A549 (cell line): ENCODE measurements at regions not wholly inside any gene's neighbourhood (a gene's known extent, or its start where the extent isn't known, plus 50 kb on each side); places are given as distances from the start of the nearest gene placed in this dataset.
A peak's percentile ranks its signal among the peaks of the same experiment; 100 is the strongest.

Experiments
- ATAC-seq, 2 experiments: fragments of 200-7000 bp in 1 of 2; fragments of >200 bp in 1 of 2; cut with Nextera tagmentation in 1 of 2; cut with Tn5 transposase in 1 of 2; 3 replicates each; pipeline versions ENCODE4 v1.8.0 to v1.9.1; 2018 to 2020; ENCODE audit warnings: mild to moderate bottlenecking in 1 of 2, moderate library complexity in 1 of 2
- CTCF ChIA-PET: fragments of 300-600 bp; sonication (Branson Sonifier 250); formaldehyde crosslinking; extraction: SDS; loops from one replicate; lab custom pipeline; 2021; ENCODE audit warnings: antibody characterized with exemption, inconsistent platforms; lab: Yijun Ruan, JAX
- POLR2A ChIA-PET: fragments of 350-600 bp; formaldehyde crosslinking; extraction: SDS; loops from one replicate; lab custom pipeline; 2021; ENCODE audit warnings: antibody characterized with exemption, inconsistent platforms; lab: Yijun Ruan, JAX
- DNase-seq, 2 experiments: peaks; one replicate each; pipeline versions ENCODE4 v3.0.0 to v3.0.0-alpha.2; 2011 to 2016; ENCODE audit warnings: low read depth in 1 of 2, low spot score in 1 of 2
- FAIRE-seq: peaks from 2 replicates; lab custom pipeline; 2011; peaks lifted over from hg19 to GRCh38; lab: Jason Lieb, UNC
- H3K27ac ChIP-seq, 2 experiments: fragments of >200 bp; sonication (Bioruptor Twin); formaldehyde crosslinking; 3 replicates each; pipeline ENCODE4 v1.5.1; 2016 to 2017
- H3K4me1 ChIP-seq: fragments of >200 bp; sonication (Bioruptor Twin); formaldehyde crosslinking; 3 replicates; pipeline ENCODE4 v1.6.1; 2016
- H3K4me2 ChIP-seq: fragments of >200 bp; sonication (Bioruptor Twin); formaldehyde crosslinking; 3 replicates; pipeline ENCODE4 v1.6.1; 2016
- H3K4me3 ChIP-seq: fragments of >200 bp; sonication (Bioruptor Twin); formaldehyde crosslinking; 3 replicates; pipeline ENCODE4 v1.5.1; 2016
- H3K9me3 ChIP-seq: fragments of >200 bp; sonication (Bioruptor Twin); formaldehyde crosslinking; 3 replicates; pipeline ENCODE4 v1.6.1; 2016
- BHLHE40 ChIP-seq: IDR thresholded peaks from 2 replicates; pipeline ENCODE4 v1.6.1; 2012; ENCODE audit warnings: low read depth, low read length, inconsistent platforms
- CBX2 ChIP-seq: fragments of 200-600 bp; sonication (generic); IDR thresholded peaks from 2 replicates; pipeline ENCODE4 v1.6.1; 2016; ENCODE audit warnings: low read depth, mild to moderate bottlenecking, borderline replicate concordance
- CEBPB ChIP-seq, 2 experiments: fragments of >200 bp in 1 of 2; sonication (Bioruptor Twin) in 1 of 2; formaldehyde crosslinking in 1 of 2; IDR thresholded peaks; 2 replicates each; pipeline ENCODE4 v1.6.1; 2012 to 2016
- CHD2 ChIP-seq: fragments of 150-350 bp; IDR thresholded peaks from 2 replicates; pipeline ENCODE4 v1.6.1; 2014; ENCODE audit warnings: low read length; ENCODE audit not compliant: partially characterized antibody
- CHD4 ChIP-seq: fragments of 200-600 bp; sonication (generic); IDR thresholded peaks from 2 replicates; pipeline ENCODE4 v1.6.1; 2016; ENCODE audit warnings: antibody characterized with exemption, mild to moderate bottlenecking, borderline replicate concordance
- EHMT2 ChIP-seq: fragments of 200-600 bp; sonication (generic); IDR thresholded peaks from 2 replicates; pipeline ENCODE4 v1.6.1; 2016; ENCODE audit warnings: antibody characterized with exemption, low read depth, mild to moderate bottlenecking, moderate library complexity
- FOSL2 ChIP-seq, 2 experiments: fragments of 450-650 bp in 1 of 2; fragments of >200 bp in 1 of 2; sonication (Bioruptor Twin) in 1 of 2; formaldehyde crosslinking; IDR thresholded peaks; 2 replicates each; pipeline versions ENCODE4 v1.5.0 to v1.6.1; 2016 to 2020; ENCODE audit warnings: mild to moderate bottlenecking in 1 of 2, moderate library complexity in 1 of 2
- HES2 ChIP-seq: fragments of >200 bp; sonication (Bioruptor Twin); formaldehyde crosslinking; IDR thresholded peaks from 2 replicates; pipeline ENCODE4 v1.6.1; 2016
- JUN ChIP-seq, 2 experiments: fragments of >200 bp; sonication (Bioruptor Twin); formaldehyde crosslinking; IDR thresholded peaks; 2 replicates in 1 of 2; 3 replicates in 1 of 2; pipeline ENCODE4 v1.6.1; 2016 to 2017
- JUNB ChIP-seq: fragments of >200 bp; sonication (Bioruptor Twin); formaldehyde crosslinking; IDR thresholded peaks from 2 replicates; pipeline ENCODE4 v1.6.1; 2016
- KDM5A ChIP-seq: fragments of 200-600 bp; sonication (generic); IDR thresholded peaks from 2 replicates; pipeline ENCODE4 v1.6.1; 2016; ENCODE audit warnings: antibody characterized with exemption, mild to moderate bottlenecking
- MAX ChIP-seq: IDR thresholded peaks from 2 replicates; pipeline ENCODE4 v1.6.1; 2012
- NR3C1 ChIP-seq: fragments of >200 bp; sonication (Bioruptor Twin); formaldehyde crosslinking; IDR thresholded peaks from 3 replicates; pipeline ENCODE4 v1.6.1; 2017
- POLR2A ChIP-seq: IDR thresholded peaks from 2 replicates; pipeline ENCODE4 v1.6.1; 2012; ENCODE audit warnings: mild to moderate bottlenecking, low read length
- RAD21 ChIP-seq, 2 experiments: fragments of >200 bp in 1 of 2; sonication (Bioruptor Twin) in 1 of 2; formaldehyde crosslinking in 1 of 2; IDR thresholded peaks in 1 of 2; conservative IDR thresholded peaks in 1 of 2; 2 replicates in 1 of 2; 3 replicates in 1 of 2; pipeline ENCODE4 v1.6.1; 2012 to 2018; ENCODE audit warnings: inconsistent platforms in 1 of 2
- RARB ChIP-seq: fragments of 250-450 bp; sonication (Bioruptor Pico); IDR thresholded peaks from 2 replicates; pipeline ENCODE4 v1.8.0; 2021; ENCODE audit warnings: mild to moderate bottlenecking, moderate library complexity
- RFX5 ChIP-seq: fragments of 450-650 bp; IDR thresholded peaks from 2 replicates; pipeline ENCODE4 v1.7.1; 2014; ENCODE audit warnings: antibody characterized with exemption, mild to moderate bottlenecking, moderate library complexity
- SMC3 ChIP-seq: fragments of >200 bp; sonication (Bioruptor Twin); formaldehyde crosslinking; IDR thresholded peaks from 3 replicates; pipeline ENCODE4 v1.6.1; 2018; ENCODE audit warnings: inconsistent platforms
- SREBF2 ChIP-seq: fragments of 450-650 bp; IDR thresholded peaks from 2 replicates; pipeline ENCODE4 v1.6.1; 2014; ENCODE audit warnings: mild to moderate bottlenecking, moderate library complexity
- TP53 ChIP-seq: fragments of 250-450 bp; sonication (Bioruptor Pico); IDR thresholded peaks from 2 replicates; pipeline ENCODE4 v1.5.0; 2021; ENCODE audit warnings: mild to moderate bottlenecking, moderate library complexity
- ZC3H11A ChIP-seq: fragments of 450-650 bp; IDR thresholded peaks from 2 replicates; pipeline ENCODE4 v1.6.1; 2014; ENCODE audit warnings: antibody characterized with exemption, mild to moderate bottlenecking
- ZFP36 ChIP-seq: fragments of 450-650 bp; IDR thresholded peaks from 2 replicates; pipeline ENCODE4 v1.6.1; 2014; ENCODE audit warnings: borderline replicate concordance; ENCODE audit not compliant: partially characterized antibody
- WGBS: methylation state at CpG from one replicate; pipeline ENCODE4 v1.1.6; 2017; ENCODE audit errors: missing lambda C conversion rate; 5-methylcytosine and 5-hydroxymethylcytosine counted together
- TF ChIP-seq, protein P1 (sequence below): fragments of 450-650 bp; IDR thresholded peaks from 2 replicates; pipeline ENCODE4 v1.6.1; 2014; ENCODE audit warnings: antibody characterized with exemption
- TF ChIP-seq, protein P2 (sequence below): fragments of 200-600 bp; sonication (generic); IDR thresholded peaks from 2 replicates; pipeline ENCODE4 v1.6.1; 2016; ENCODE audit warnings: antibody characterized with exemption, mild to moderate bottlenecking, moderate library complexity

DNA sequence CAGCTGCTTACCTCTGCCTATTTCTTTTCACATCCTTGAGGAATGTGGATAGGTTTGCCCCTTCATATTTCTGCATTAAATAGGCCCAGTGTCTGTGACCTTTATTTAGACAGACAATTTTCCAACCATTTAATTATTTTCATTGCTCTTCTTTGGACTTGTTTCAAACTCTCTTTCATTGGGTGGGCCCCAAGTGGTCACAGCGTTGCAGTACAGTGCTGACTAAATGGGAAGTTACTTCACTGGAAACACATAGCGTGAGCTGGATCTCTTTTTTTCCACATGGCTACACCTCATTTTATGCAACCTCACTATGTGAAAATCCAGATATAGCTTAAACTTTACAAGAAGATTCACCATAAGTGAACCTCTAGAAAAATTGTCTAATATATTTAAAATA is 438.9 kb downstream of the ADAMTS20 start:
- WGBS: 51% methylated on average over 2 of the region's 2 CpGs
- Histone ChIP-seq H3K27ac (no peak overlapping the region), H3K4me1 (no peaks in the 10 kb centered on the region), H3K4me3 (no peak overlapping the region)
- FAIRE-seq (no peak), ATAC-seq (no peak)
- CTCF ChIA-PET: interaction anchor here (1.0 kb wide), 1 partner anchor 14 kb away, joined by 4 read pairs; no protein-coding TSS in a partner anchor
- TF ChIP-seq CHD4 (no peak), SREBF2 (no peak), CBX2 (no peak), RAD21 (conservative IDR thresholded peaks at IDR 0.05 in 1 of 2, IDR thresholded peaks at IDR 0.05 in 1 of 2) (no peak), JUN (IDR thresholded peaks at IDR 0.05) (no peak), TP53 (CRISPR knock-in tag) (no peak), JUNB (no peak)
- TF ChIP-seq, all 56 proteins: peak for 0
- no peaks in the 10 kb centered on the region for H3K9me3 ChIP-seq
- no peak overlapping the region for H3K4me2 ChIP-seq
- POLR2A ChIA-PET: no interaction called here
- no peak for DNase-seq

DNA sequence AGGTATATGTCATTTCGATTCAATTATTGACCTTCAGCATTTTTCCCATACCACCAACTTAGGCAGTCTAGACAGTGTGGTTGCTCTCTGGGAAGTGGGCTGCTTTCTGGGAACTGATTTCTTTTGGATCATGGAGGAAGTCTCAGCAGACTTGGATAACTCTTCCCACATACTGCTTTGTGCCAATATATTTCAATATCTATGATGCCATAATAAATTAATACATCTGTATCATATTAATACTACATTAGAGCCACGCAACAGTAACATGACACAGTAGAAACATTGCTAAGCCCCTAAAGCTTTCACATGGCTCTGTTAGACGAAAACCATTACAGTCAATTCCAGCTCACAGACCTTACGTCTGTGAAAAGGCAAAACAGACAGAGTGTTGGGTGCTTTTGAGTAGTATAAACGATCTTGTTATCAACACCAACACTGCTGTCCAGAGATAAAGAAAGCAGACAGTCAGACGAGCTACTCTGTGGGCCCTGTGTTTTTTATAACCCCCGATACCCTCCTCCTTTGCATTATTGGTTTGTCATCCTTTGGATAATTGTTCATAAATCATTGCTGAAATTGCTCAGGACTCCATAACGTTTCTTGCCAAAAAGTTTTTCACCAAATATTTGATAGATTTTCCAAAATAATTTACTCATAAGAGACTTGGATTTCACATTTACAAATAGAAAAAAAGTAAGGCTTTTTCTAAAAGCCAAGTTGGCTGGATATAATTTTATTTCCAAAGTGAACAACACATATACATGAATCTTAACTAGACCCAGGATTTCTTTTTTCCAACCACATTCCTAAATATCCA is 439.7 kb downstream of the ADAMTS20 start:
- FAIRE-seq: no peak
- TF ChIP-seq HES2 (no peak), CBX2 (no peak)
- POLR2A ChIA-PET: no interaction called here
- H3K4me2 ChIP-seq: no peak overlapping the region; the same call in 2 of the 3 replicates
- WGBS: 23% methylated on average over 8 of the region's 8 CpGs
- CTCF ChIA-PET: no interaction called here
- no peaks in the 10 kb centered on the region for H3K9me3 ChIP-seq
- no peak for DNase-seq
- no peak for ATAC-seq
- H3K27ac ChIP-seq: no peak overlapping the region
- H3K4me1 ChIP-seq: no peaks in the 10 kb centered on the region
- no peak overlapping the region for H3K4me3 ChIP-seq

GRCh38 chr12:43111608-43112007 is 440.4 kb downstream of the ADAMTS20 start:
- no peak overlapping the region for H3K4me3 ChIP-seq
- no peak for ATAC-seq
- FAIRE-seq: no peak
- DNase-seq: no peak
- WGBS: 20% methylated on average over 6 of the region's 6 CpGs
- H3K9me3 ChIP-seq: no peaks in the 10 kb centered on the region
- ChIA-PET CTCF (interaction anchor here (0.6 kb wide), 1 partner anchor 950 kb away, joined by 3 read pairs; no protein-coding TSS in a partner anchor), POLR2A (no interaction called here)
- TF ChIP-seq KDM5A (no peak), POLR2A (no peak), RARB (CRISPR knock-in tag) (no peak), ZC3H11A (no peak), EHMT2 (no peak), CEBPB (IDR thresholded peaks at IDR 0.05) (no peak), BHLHE40 (no peak), FOSL2 (IDR thresholded peaks at IDR 0.05) (no peak), FOSL2 (CRISPR knock-in tag; IDR thresholded peaks at IDR 0.05) (no peak), MAX (no peak), RFX5 (no peak), SMC3 (no peak), CHD2 (no peak), NR3C1 (no peak), ZFP36 (no peak)
- TF ChIP-seq, protein P1, sequence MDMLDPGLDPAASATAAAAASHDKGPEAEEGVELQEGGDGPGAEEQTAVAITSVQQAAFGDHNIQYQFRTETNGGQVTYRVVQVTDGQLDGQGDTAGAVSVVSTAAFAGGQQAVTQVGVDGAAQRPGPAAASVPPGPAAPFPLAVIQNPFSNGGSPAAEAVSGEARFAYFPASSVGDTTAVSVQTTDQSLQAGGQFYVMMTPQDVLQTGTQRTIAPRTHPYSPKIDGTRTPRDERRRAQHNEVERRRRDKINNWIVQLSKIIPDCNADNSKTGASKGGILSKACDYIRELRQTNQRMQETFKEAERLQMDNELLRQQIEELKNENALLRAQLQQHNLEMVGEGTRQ: no peak
- TF ChIP-seq, protein P2, sequence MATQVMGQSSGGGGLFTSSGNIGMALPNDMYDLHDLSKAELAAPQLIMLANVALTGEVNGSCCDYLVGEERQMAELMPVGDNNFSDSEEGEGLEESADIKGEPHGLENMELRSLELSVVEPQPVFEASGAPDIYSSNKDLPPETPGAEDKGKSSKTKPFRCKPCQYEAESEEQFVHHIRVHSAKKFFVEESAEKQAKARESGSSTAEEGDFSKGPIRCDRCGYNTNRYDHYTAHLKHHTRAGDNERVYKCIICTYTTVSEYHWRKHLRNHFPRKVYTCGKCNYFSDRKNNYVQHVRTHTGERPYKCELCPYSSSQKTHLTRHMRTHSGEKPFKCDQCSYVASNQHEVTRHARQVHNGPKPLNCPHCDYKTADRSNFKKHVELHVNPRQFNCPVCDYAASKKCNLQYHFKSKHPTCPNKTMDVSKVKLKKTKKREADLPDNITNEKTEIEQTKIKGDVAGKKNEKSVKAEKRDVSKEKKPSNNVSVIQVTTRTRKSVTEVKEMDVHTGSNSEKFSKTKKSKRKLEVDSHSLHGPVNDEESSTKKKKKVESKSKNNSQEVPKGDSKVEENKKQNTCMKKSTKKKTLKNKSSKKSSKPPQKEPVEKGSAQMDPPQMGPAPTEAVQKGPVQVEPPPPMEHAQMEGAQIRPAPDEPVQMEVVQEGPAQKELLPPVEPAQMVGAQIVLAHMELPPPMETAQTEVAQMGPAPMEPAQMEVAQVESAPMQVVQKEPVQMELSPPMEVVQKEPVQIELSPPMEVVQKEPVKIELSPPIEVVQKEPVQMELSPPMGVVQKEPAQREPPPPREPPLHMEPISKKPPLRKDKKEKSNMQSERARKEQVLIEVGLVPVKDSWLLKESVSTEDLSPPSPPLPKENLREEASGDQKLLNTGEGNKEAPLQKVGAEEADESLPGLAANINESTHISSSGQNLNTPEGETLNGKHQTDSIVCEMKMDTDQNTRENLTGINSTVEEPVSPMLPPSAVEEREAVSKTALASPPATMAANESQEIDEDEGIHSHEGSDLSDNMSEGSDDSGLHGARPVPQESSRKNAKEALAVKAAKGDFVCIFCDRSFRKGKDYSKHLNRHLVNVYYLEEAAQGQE: no peak
- no peaks in the 10 kb centered on the region for H3K4me1 ChIP-seq
- H3K27ac ChIP-seq: no peak overlapping the region
- H3K4me2 ChIP-seq: peak overlapping the region; percentile 33; the same call in 1 of the 3 replicates
